Smooth muscle cell (in vitro differentiated cells): ENCODE measurements at regions not wholly inside any gene's neighbourhood (a gene's known extent, or its start where the extent isn't known, plus 50 kb on each side); places are given as distances from the start of the nearest gene placed in this dataset.

Experiments
- DNase-seq: peaks from one replicate; lab custom pipeline; 2025; ENCODE audit not compliant: unreplicated experiment; lab: John Stamatoyannopoulos, UW
- H2AFZ ChIP-seq: fragments of 200-600 bp; sonication (generic); 2 replicates; pipeline ENCODE4 v1.6.0; 2016; ENCODE audit warnings: antibody characterized with exemption, low read depth, mild to moderate bottlenecking
- H3F3A ChIP-seq: fragments of 200-600 bp; sonication (generic); 2 replicates; pipeline ENCODE4 v1.6.0; 2017; ENCODE audit warnings: antibody characterized with exemption, low read depth
- H3K27ac ChIP-seq: fragments of 200-600 bp; sonication (generic); 2 replicates; pipeline ENCODE4 v1.5.1; 2016; ENCODE audit warnings: low read depth, mild to moderate bottlenecking
- H3K27me3 ChIP-seq: fragments of 200-600 bp; sonication (generic); 2 replicates; pipeline ENCODE4 v1.6.1; 2016; ENCODE audit warnings: low read depth, mild to moderate bottlenecking
- H3K36me3 ChIP-seq: fragments of 200-600 bp; sonication (generic); 2 replicates; pipeline ENCODE4 v1.5.1; 2016; ENCODE audit warnings: low read depth
- H3K4me1 ChIP-seq: fragments of 200-600 bp; sonication (generic); 2 replicates; pipeline ENCODE4 v1.5.1; 2016; ENCODE audit warnings: low read depth
- H3K4me2 ChIP-seq: fragments of 200-600 bp; sonication (generic); 2 replicates; pipeline ENCODE4 v1.6.0; 2016; ENCODE audit warnings: mild to moderate bottlenecking
- H3K4me3 ChIP-seq: fragments of 200-600 bp; sonication (generic); 2 replicates; pipeline ENCODE4 v1.5.1; 2016; ENCODE audit warnings: mild to moderate bottlenecking
- H3K79me2 ChIP-seq: fragments of 200-600 bp; sonication (generic); 2 replicates; pipeline ENCODE4 v1.6.0; 2016; ENCODE audit warnings: low read depth, mild to moderate bottlenecking
- H3K9ac ChIP-seq: fragments of 200-600 bp; sonication (generic); 2 replicates; pipeline ENCODE4 v1.6.0; 2016; ENCODE audit warnings: low read depth
- H3K9me3 ChIP-seq: fragments of 200-600 bp; sonication (generic); replicated peaks from 2 replicates; pipeline ENCODE4 v1.5.1; 2016; ENCODE audit warnings: low read depth
- H4K20me1 ChIP-seq: fragments of 200-600 bp; sonication (generic); 2 replicates; pipeline ENCODE4 v1.6.0; 2016; ENCODE audit warnings: low read depth
- WGBS: methylation state at CpG from one replicate; pipeline ENCODE4 v1.1.7; 2016; ENCODE audit warnings: low lambda C conversion rate; 5-methylcytosine and 5-hydroxymethylcytosine counted together
- TF ChIP-seq, protein P1 (sequence below): fragments of 200-600 bp; sonication (generic); IDR thresholded peaks from 2 replicates; pipeline ENCODE4 v1.5.1; 2017; ENCODE audit warnings: borderline replicate concordance, mild to moderate bottlenecking, antibody characterized with exemption; ENCODE audit not compliant: insufficient read depth, poor library complexity, severe bottlenecking

DNA sequence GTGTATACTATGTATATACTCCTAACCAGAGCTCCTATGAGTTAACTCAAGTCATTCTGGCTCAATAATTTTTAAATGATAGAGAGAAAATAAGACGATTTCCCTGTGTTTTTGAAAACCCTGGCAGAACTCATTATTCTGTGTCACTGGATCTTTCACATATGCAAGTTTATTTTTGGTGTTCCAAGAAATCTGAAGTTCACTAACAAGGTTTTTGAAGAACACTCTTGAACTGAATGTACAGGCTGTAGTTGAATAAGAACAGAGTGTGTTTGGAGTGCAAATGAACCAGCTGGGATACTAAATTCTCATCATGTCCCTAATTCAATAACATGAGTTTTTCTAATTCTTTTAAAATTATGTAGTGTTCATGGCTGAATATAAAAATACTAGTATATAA lies 466.9 kb upstream of the SUCLG2 start:
- TF ChIP-seq, protein P1, sequence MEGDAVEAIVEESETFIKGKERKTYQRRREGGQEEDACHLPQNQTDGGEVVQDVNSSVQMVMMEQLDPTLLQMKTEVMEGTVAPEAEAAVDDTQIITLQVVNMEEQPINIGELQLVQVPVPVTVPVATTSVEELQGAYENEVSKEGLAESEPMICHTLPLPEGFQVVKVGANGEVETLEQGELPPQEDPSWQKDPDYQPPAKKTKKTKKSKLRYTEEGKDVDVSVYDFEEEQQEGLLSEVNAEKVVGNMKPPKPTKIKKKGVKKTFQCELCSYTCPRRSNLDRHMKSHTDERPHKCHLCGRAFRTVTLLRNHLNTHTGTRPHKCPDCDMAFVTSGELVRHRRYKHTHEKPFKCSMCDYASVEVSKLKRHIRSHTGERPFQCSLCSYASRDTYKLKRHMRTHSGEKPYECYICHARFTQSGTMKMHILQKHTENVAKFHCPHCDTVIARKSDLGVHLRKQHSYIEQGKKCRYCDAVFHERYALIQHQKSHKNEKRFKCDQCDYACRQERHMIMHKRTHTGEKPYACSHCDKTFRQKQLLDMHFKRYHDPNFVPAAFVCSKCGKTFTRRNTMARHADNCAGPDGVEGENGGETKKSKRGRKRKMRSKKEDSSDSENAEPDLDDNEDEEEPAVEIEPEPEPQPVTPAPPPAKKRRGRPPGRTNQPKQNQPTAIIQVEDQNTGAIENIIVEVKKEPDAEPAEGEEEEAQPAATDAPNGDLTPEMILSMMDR = no peak
- H3K4me1 ChIP-seq = no peaks in the 10 kb centered on the region

DNA sequence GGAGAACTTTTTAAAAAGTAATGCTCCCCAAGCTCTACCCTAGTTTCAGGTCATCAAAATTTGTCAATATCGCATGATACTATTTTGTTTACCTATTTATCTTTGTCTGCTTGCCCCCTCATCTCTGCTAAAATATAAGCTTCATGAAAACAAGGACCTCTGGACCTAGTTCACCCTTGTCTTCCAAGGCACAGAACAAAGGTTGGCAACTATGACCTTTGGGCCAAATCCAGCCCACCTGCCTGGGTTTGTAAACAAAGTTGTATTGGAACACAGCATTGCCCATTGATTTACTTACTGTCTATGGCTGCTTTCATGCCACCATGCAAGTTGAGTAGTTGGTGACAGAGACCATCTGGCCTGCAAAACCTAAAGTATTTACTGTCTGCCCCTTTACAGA lies 462.2 kb upstream of the SUCLG2 start:
- WGBS = 94% methylated on average over 1 of the region's 1 CpG
- Histone ChIP-seq H4K20me1 (no peaks in the 10 kb centered on the region), H3K9me3 (no peaks in the 10 kb centered on the region), H3K27me3 (no peaks in the 10 kb centered on the region), H3K9ac (no peak overlapping the region), H3K4me3 (no peak overlapping the region), H2AFZ (no peak overlapping the region), H3K79me2 (no peaks in the 10 kb centered on the region), H3K27ac (no peak overlapping the region), H3K36me3 (no peaks in the 10 kb centered on the region), H3K4me2 (no peak overlapping the region), H3F3A (no peaks in the 10 kb centered on the region), H3K4me1 (no peaks in the 10 kb centered on the region)
- no peak for DNase-seq
- TF ChIP-seq, protein P1 = no peak

More for the DNA sequence above, 466.9 kb upstream of the SUCLG2 start:
- H3K4me2 ChIP-seq = no peak overlapping the region
- H3K36me3 ChIP-seq = no peaks in the 10 kb centered on the region
- H3K79me2 ChIP-seq = no peaks in the 10 kb centered on the region
- no peak overlapping the region for H3K9ac ChIP-seq
- H3K9me3 ChIP-seq = no peaks in the 10 kb centered on the region
- no peak overlapping the region for H2AFZ ChIP-seq
- no peak overlapping the region for H3K4me3 ChIP-seq
- DNase-seq = no peak
- H3F3A ChIP-seq = no peaks in the 10 kb centered on the region
- H3K27ac ChIP-seq = no peak overlapping the region
- no peaks in the 10 kb centered on the region for H3K27me3 ChIP-seq
- no peaks in the 10 kb centered on the region for H4K20me1 ChIP-seq
- WGBS = 88% methylated on average over 1 of the region's 1 CpG

DNA sequence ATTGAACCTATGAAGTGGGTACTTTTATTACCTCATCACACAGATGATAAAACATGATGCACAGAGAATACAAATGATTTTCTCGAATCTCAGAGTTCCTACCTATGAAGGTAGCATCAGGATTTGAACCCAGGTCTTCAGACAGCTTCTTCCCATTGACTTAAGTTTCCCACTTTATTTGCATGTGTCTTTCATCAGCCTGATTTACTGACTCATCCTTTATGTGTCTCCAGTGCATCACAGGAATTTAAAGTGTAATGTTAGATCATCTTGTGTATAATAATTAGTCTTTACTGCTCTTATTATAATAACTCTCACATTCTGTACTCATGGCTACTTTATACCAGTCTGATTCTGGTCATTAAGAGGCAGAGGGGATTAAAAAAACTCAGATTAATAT lies 449.4 kb upstream of the SUCLG2 start:
- WGBS = 68% methylated on average over 1 of the region's 1 CpG
- DNase-seq = no peak
- TF ChIP-seq, protein P1 = no peak
- H4K20me1 ChIP-seq = no peaks in the 10 kb centered on the region
- H3K4me1 ChIP-seq = no peaks in the 10 kb centered on the region
- no peaks in the 10 kb centered on the region for H3K27me3 ChIP-seq
- no peak overlapping the region for H3K4me2 ChIP-seq
- H2AFZ ChIP-seq = no peak overlapping the region
- H3K9ac ChIP-seq = no peak overlapping the region
- H3K4me3 ChIP-seq = no peak overlapping the region
- no peaks in the 10 kb centered on the region for H3K79me2 ChIP-seq
- no peaks in the 10 kb centered on the region for H3K36me3 ChIP-seq
- no peaks in the 10 kb centered on the region for H3K9me3 ChIP-seq
- no peaks in the 10 kb centered on the region for H3F3A ChIP-seq
- H3K27ac ChIP-seq = no peak overlapping the region

DNA sequence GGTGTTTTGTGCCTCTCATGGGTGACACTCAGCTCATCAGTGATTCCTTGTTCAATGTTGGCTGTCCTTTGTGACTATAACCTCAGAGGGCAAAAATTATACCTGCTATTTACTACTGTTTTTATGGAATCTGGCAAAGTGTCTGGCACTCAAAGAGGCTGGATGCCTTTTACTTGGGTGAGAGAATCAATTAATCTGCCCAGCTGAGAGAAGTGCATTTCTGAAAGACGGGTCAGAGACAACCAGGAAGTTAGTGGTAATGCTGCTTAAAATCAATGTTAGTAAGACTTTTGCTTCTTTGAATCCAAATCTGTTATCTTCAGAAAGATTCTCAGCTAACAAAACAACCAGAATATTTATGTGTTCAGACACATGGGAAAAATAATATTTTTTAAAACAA lies 436.2 kb upstream of the SUCLG2 start:
- no peak overlapping the region for H3K9ac ChIP-seq
- peak overlapping the region; percentile 7 for H3K4me2 ChIP-seq
- no peaks in the 10 kb centered on the region for H3K79me2 ChIP-seq
- H3K4me3 ChIP-seq = no peak overlapping the region
- H3F3A ChIP-seq = no peaks in the 10 kb centered on the region
- no peaks in the 10 kb centered on the region for H3K9me3 ChIP-seq
- no peaks in the 10 kb centered on the region for H3K36me3 ChIP-seq
- whole genome bisulfite sequencing = 24% methylated on average over 1 of the region's 1 CpG
- TF ChIP-seq, protein P1 = no peak
- H3K4me1 ChIP-seq = peaks cover 6% of the 10 kb centered on the region
- no peak overlapping the region for H2AFZ ChIP-seq
- peaks cover 11% of the 10 kb centered on the region for H3K27me3 ChIP-seq
- no peaks in the 10 kb centered on the region for H4K20me1 ChIP-seq
- no peak for DNase-seq
- no peak overlapping the region for H3K27ac ChIP-seq
